ENCODE measurements at regions not wholly inside any gene's neighbourhood (a gene's known extent, or its start where the extent isn't known, plus 50 kb on each side); places are given as distances from the start of the nearest gene placed in this dataset.

- Histone ChIP-seq H3K36me3 (ENCODE audit: control insufficient read depth, insufficient read depth, low read length) (no peaks in the 10 kb centered on the region), H3K4me1 (ENCODE audit: control insufficient read depth, insufficient read depth, low read length) (no peaks in the 10 kb centered on the region), H3K9me3 (replicated peaks; ENCODE audit: control insufficient read depth, low read depth, low read length) (no peaks in the 10 kb centered on the region), H3K4me3 (ENCODE audit: low read length) (no peak overlapping the region), H3K27ac (ENCODE audit: low read length) (no peak overlapping the region), H3K27me3 (ENCODE audit: control insufficient read depth, insufficient read depth, low read length) (no peaks in the 10 kb centered on the region)
- no peak for DNase-seq
- WGBS (ENCODE audit: insufficient coverage): no CpG with 5 or more reads among the region's 1 CpG
Measured at GRCh38 chr17:13409455-13409854, 192.3 kb downstream of the HS3ST3A1 start.

- WGBS (ENCODE audit: insufficient coverage): 95% methylated on average over 4 of the region's 6 CpGs
- H3K9me3 ChIP-seq (replicated peaks; ENCODE audit: control insufficient read depth, low read depth, low read length): no peaks in the 10 kb centered on the region
- no peak for DNase-seq
- no peaks in the 10 kb centered on the region for H3K4me1 ChIP-seq (ENCODE audit: control insufficient read depth, insufficient read depth, low read length)
- no peak overlapping the region for H3K4me3 ChIP-seq (ENCODE audit: low read length)
- no peaks in the 10 kb centered on the region for H3K27me3 ChIP-seq (ENCODE audit: control insufficient read depth, insufficient read depth, low read length)
- no peak overlapping the region for H3K27ac ChIP-seq (ENCODE audit: low read length)
- H3K36me3 ChIP-seq (ENCODE audit: control insufficient read depth, insufficient read depth, low read length): no peaks in the 10 kb centered on the region
Measured at GRCh38 chr17:13407381-13407780, 194.3 kb downstream of the HS3ST3A1 start.

GRCh38 chr17:13405807-13406206 lies 195.9 kb downstream of the HS3ST3A1 start:
- Histone ChIP-seq H3K27me3 (ENCODE audit: control insufficient read depth, insufficient read depth, low read length) (no peaks in the 10 kb centered on the region), H3K27ac (ENCODE audit: low read length) (no peak overlapping the region), H3K36me3 (ENCODE audit: control insufficient read depth, insufficient read depth, low read length) (no peaks in the 10 kb centered on the region), H3K9me3 (replicated peaks; ENCODE audit: control insufficient read depth, low read depth, low read length) (no peaks in the 10 kb centered on the region), H3K4me3 (ENCODE audit: low read length) (no peak overlapping the region), H3K4me1 (ENCODE audit: control insufficient read depth, insufficient read depth, low read length) (no peaks in the 10 kb centered on the region)
- no peak for DNase-seq
- 58% methylated on average over 2 of the region's 3 CpGs for WGBS (ENCODE audit: insufficient coverage)

- H3K4me1 ChIP-seq (ENCODE audit: control insufficient read depth, insufficient read depth, low read length): no peaks in the 10 kb centered on the region
- no peaks in the 10 kb centered on the region for H3K27me3 ChIP-seq (ENCODE audit: control insufficient read depth, insufficient read depth, low read length)
- no peaks in the 10 kb centered on the region for H3K36me3 ChIP-seq (ENCODE audit: control insufficient read depth, insufficient read depth, low read length)
- H3K4me3 ChIP-seq (ENCODE audit: low read length): no peak overlapping the region
- DNase-seq: no peak
- no peak overlapping the region for H3K27ac ChIP-seq (ENCODE audit: low read length)
- no CpG with 5 or more reads among the region's 1 CpG for WGBS (ENCODE audit: insufficient coverage)
- no peaks in the 10 kb centered on the region for H3K9me3 ChIP-seq (replicated peaks; ENCODE audit: control insufficient read depth, low read depth, low read length)
Measured at GRCh38 chr17:13405080-13405479, 196.6 kb downstream of the HS3ST3A1 start.

- H3K36me3 ChIP-seq (ENCODE audit: control insufficient read depth, insufficient read depth, low read length): no peaks in the 10 kb centered on the region
- H3K27ac ChIP-seq (ENCODE audit: low read length): no peak overlapping the region
- 64% methylated on average over 2 of the region's 4 CpGs for WGBS (ENCODE audit: insufficient coverage)
- no peaks in the 10 kb centered on the region for H3K9me3 ChIP-seq (replicated peaks; ENCODE audit: control insufficient read depth, low read depth, low read length)
- no peak for DNase-seq
- no peak overlapping the region for H3K4me3 ChIP-seq (ENCODE audit: low read length)
- H3K4me1 ChIP-seq (ENCODE audit: control insufficient read depth, insufficient read depth, low read length): no peaks in the 10 kb centered on the region
- no peaks in the 10 kb centered on the region for H3K27me3 ChIP-seq (ENCODE audit: control insufficient read depth, insufficient read depth, low read length)
Measured at GRCh38 chr17:13403982-13404946, 197.5 kb downstream of the HS3ST3A1 start.

- WGBS (ENCODE audit: insufficient coverage): no CpG with 5 or more reads among the region's 2 CpGs
- H3K27me3 ChIP-seq (ENCODE audit: control insufficient read depth, insufficient read depth, low read length): no peaks in the 10 kb centered on the region
- no peak overlapping the region for H3K27ac ChIP-seq (ENCODE audit: low read length)
- H3K4me3 ChIP-seq (ENCODE audit: low read length): no peak overlapping the region
- no peak for DNase-seq
- H3K36me3 ChIP-seq (ENCODE audit: control insufficient read depth, insufficient read depth, low read length): no peaks in the 10 kb centered on the region
- no peaks in the 10 kb centered on the region for H3K9me3 ChIP-seq (replicated peaks; ENCODE audit: control insufficient read depth, low read depth, low read length)
- H3K4me1 ChIP-seq (ENCODE audit: control insufficient read depth, insufficient read depth, low read length): no peaks in the 10 kb centered on the region
Measured at GRCh38 chr17:13400491-13400890, 201.2 kb downstream of the HS3ST3A1 start.

- no peak for DNase-seq
- Histone ChIP-seq H3K27me3 (ENCODE audit: control insufficient read depth, insufficient read depth, low read length) (no peaks in the 10 kb centered on the region), H3K9me3 (replicated peaks; ENCODE audit: control insufficient read depth, low read depth, low read length) (no peaks in the 10 kb centered on the region), H3K4me1 (ENCODE audit: control insufficient read depth, insufficient read depth, low read length) (no peaks in the 10 kb centered on the region), H3K27ac (ENCODE audit: low read length) (no peak overlapping the region), H3K4me3 (ENCODE audit: low read length) (no peak overlapping the region), H3K36me3 (ENCODE audit: control insufficient read depth, insufficient read depth, low read length) (no peaks in the 10 kb centered on the region)
- WGBS (ENCODE audit: insufficient coverage): 71% methylated on average over 1 of the region's 1 CpG
Measured at GRCh38 chr17:13398853-13399252, 202.9 kb downstream of the HS3ST3A1 start.

GRCh38 chr17:13398091-13398490 lies 203.6 kb downstream of the HS3ST3A1 start:
- no peaks in the 10 kb centered on the region for H3K9me3 ChIP-seq (replicated peaks; ENCODE audit: control insufficient read depth, low read depth, low read length)
- no peak overlapping the region for H3K4me3 ChIP-seq (ENCODE audit: low read length)
- no CpG with 5 or more reads among the region's 1 CpG for WGBS (ENCODE audit: insufficient coverage)
- no peaks in the 10 kb centered on the region for H3K36me3 ChIP-seq (ENCODE audit: control insufficient read depth, insufficient read depth, low read length)
- no peak overlapping the region for H3K27ac ChIP-seq (ENCODE audit: low read length)
- no peaks in the 10 kb centered on the region for H3K27me3 ChIP-seq (ENCODE audit: control insufficient read depth, insufficient read depth, low read length)
- DNase-seq: no peak
- H3K4me1 ChIP-seq (ENCODE audit: control insufficient read depth, insufficient read depth, low read length): no peaks in the 10 kb centered on the region

GRCh38 chr17:13395862-13396261 lies 205.9 kb downstream of the HS3ST3A1 start:
- H3K4me3 ChIP-seq (ENCODE audit: low read length): no peak overlapping the region
- no peaks in the 10 kb centered on the region for H3K27me3 ChIP-seq (ENCODE audit: control insufficient read depth, insufficient read depth, low read length)
- no peak overlapping the region for H3K27ac ChIP-seq (ENCODE audit: low read length)
- no CpG with 5 or more reads among the region's 1 CpG for WGBS (ENCODE audit: insufficient coverage)
- H3K4me1 ChIP-seq (ENCODE audit: control insufficient read depth, insufficient read depth, low read length): no peaks in the 10 kb centered on the region
- H3K36me3 ChIP-seq (ENCODE audit: control insufficient read depth, insufficient read depth, low read length): no peaks in the 10 kb centered on the region
- DNase-seq: no peak
- H3K9me3 ChIP-seq (replicated peaks; ENCODE audit: control insufficient read depth, low read depth, low read length): no peaks in the 10 kb centered on the region

GRCh38 chr17:13395346-13395745 lies 206.4 kb downstream of the HS3ST3A1 start:
- Histone ChIP-seq H3K27me3 (ENCODE audit: control insufficient read depth, insufficient read depth, low read length) (no peaks in the 10 kb centered on the region), H3K4me1 (ENCODE audit: control insufficient read depth, insufficient read depth, low read length) (no peaks in the 10 kb centered on the region), H3K4me3 (ENCODE audit: low read length) (no peak overlapping the region), H3K36me3 (ENCODE audit: control insufficient read depth, insufficient read depth, low read length) (no peaks in the 10 kb centered on the region), H3K27ac (ENCODE audit: low read length) (no peak overlapping the region), H3K9me3 (replicated peaks; ENCODE audit: control insufficient read depth, low read depth, low read length) (no peaks in the 10 kb centered on the region)
- WGBS (ENCODE audit: insufficient coverage): 69% methylated on average over 8 of the region's 8 CpGs
- peak; percentile 29 for DNase-seq
